NCI-H2081 (cell line): ENCODE measurements at regions not wholly inside any gene's neighbourhood (a gene's known extent, or its start where the extent isn't known, plus 50 kb on each side); places are given as distances from the start of the nearest gene placed in this dataset.

ENCODE experiments used
- DNase-seq, 2 experiments: peaks; one replicate each; lab custom pipeline; 2025; lab: John Stamatoyannopoulos, UW

DNA sequence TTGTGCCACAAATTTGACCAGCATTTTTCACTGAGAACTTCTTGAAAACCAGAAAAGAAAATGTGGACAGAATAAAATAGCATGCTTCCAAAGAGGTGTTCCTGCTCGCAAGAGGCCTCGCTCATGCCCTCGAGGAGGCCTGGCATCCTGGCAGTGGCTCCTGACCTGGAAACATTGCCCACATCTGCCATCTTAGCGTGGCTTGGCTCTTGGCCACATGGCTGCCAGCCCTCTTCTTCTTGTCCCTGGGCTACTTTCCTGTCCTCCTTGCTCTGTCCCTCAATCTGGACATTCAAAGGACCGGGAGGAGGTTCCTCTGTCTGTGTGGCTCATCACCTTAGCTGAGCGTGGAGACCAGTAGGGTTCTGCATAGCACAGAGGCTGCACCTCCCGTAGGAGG lies 131.6 kb upstream of the TMEM72 start:
- no peak for DNase-seq

DNA sequence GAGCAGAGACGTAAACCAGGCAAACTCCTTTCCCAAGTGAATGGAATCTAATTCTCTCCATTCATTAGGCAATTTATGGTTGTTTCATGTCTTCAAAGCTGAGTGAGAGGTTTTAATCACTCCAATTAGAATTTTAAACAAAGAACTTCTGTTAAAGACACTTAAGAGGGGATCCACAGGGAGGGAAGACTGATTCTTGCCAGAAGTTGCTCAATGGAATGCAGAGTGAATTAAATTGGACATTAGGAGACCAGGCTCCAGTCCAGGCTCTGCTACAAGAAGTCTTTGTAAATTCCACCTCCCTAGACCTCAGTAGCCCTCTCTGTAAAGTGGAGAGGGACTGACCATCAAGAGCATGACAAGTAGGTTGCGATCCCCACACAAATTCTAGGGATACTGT lies 130.7 kb upstream of the TMEM72 start:
- DNase-seq, result no peak

DNA sequence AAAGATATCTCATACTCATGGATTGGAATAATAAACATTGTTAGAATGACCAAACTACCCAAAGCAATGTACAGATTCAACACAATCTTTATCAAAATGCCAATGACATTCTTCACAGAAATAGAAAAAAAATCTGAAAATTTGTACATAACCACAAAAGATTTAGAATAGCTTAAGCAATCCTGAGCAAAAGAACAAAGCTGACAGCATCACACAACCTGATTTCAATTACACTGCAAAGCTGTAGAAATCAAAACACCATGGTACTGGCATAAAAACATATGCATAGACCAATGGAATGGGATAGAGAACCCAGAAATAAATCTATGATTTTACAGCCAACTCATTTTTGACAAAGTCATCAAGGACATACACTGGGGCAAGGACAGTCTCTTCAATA lies 130.0 kb upstream of the TMEM72 start:
- no peak for DNase-seq

DNA sequence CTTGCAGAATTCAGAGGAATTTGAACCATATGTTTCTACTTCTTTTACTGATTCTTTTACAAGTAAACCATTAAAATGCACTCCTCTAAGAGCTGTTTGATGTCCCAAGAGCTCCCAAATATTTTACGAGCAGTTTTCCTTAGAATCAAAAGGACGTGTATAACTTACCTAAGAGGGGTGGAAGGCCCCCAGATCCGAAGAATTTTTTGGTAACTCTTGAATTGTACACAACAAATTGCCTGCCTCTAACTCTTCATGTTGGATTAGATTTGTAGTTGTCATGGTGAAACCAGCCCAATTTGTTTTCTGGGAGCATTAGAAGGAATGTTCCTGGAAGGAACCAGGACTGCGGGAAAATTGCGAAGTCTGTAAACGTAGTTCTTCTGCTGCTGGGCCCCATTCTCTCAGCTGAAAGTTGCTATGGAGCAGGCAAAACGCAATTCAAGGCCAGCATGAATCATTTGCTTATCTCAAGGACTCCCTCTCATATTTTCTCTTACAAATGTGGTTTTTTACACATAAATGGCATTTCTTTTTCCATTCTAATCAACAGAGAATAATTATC lies 124.8 kb upstream of the TMEM72 start:
- no peak for DNase-seq

DNA sequence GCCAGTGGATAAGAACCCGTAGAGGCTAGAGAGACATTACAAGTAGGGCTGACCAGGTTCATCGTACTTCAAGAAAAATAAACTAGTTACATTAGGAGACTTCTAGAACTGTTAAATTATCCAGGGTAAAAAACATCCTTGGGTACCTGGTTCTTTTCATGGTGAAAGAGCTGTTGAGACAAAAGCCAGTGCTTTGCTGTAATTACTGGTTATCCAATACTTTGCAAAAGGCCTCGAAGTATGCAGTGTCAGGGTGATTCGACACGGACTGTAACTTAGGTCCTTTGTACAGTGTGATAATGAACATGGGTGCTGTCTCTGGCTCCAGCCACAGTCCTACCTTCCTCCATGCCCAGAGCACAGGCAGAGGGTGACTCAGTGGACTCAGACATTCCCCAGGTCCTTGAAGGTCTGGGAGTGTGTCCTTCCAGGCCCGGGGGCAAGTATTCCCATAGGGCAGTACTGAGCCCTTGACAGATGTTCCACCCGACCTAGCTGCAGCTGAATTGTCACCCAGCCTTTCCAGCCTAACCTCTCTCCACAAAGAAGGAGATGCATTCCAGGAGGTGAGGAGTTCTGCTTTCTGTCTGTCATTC lies 123.6 kb upstream of the TMEM72 start:
- DNase-seq, result no peak

DNA sequence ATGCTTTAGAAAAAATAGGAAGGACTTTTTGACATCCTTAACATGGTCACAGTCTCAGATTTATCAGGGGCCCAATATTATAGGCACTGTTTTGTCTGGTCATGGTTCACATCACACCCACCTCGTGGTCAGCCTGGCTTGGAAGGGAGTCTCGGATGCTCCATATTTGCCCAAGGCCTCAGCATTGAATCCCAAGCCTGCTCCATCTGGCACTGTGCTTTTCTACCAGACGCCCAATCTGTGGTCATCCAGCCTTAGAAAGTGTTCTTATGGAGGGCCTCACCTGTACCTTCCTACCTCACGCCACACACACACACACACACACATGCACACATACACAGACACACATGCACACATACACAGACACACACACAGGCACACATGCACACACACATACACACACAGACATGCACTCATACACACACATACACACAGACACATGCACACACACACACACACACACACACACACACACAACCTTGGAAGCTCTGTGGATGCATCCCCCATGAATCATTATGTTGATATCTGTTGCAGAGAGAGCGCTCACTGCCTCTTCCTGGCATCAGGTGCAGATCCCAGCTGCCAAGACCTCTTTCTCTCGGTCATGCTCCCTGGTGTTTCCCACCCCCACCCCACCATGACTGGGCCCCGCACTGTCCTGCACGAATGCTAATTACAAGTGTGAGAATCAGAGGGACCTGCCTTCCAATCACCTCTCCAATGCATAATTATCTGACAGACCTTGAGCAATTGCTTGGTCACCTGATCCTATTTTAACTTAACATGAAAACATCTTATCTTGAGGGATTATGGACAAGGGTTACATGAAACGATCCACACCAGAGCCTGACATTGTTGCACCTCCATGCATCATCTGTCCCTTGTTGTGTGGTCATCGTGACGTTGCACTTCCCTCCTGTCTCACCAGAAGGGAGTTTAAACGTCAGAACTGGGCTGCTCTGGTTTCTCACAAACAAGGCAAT lies 122.7 kb upstream of the TMEM72 start:
- DNase-seq, result no peak

DNA sequence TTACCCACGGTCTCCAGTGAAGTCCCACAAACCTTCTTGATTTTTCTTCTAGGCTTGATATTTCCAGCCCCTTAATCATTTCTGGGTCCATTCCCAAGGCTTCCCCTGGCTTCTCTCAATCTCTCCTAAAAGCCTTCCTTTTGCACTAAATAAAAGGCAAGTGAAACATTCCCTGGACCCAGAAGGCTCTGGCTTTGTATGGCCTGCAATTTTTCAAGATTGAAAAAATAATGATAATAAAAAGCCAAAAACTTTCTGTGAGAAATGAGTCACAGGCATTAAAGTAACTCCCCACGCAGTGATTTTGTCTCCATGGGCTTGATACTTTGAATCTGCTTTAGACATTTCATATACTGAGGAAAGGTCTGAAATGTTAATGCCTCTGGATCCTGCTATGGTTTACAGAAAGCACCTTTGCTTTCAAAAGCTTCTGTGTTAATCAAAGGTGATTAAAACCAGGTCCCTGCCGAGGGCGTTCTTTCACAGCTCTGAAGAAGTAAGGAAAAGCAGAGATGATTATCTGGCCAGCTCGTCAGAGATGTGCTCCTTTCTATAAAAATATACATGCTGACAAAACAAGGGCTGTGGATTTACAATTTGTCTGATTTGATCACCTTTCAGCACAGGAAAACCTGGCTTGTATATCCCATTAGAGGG lies 118.9 kb upstream of the TMEM72 start:
- DNase-seq, result no peak

DNA sequence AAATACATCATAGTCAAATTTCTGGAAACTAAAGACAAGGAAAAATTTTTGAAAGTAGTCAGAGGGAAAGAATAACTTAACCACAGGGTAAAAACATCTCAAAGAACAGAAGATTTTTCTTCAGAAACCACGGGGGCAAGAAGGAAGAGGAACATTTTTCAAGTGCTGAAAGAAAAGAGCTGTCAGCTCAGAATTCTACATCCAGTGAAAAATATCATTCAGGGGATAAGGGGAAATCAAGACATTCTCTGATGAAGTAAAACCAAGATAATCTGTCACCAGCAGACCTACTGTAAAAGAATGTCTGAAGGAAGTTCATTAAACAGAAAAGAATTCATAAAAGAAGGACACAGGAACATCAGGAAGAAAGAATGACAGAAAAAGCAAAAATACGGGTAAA lies 111.2 kb upstream of the TMEM72 start:
- DNase-seq, result no peak

DNA sequence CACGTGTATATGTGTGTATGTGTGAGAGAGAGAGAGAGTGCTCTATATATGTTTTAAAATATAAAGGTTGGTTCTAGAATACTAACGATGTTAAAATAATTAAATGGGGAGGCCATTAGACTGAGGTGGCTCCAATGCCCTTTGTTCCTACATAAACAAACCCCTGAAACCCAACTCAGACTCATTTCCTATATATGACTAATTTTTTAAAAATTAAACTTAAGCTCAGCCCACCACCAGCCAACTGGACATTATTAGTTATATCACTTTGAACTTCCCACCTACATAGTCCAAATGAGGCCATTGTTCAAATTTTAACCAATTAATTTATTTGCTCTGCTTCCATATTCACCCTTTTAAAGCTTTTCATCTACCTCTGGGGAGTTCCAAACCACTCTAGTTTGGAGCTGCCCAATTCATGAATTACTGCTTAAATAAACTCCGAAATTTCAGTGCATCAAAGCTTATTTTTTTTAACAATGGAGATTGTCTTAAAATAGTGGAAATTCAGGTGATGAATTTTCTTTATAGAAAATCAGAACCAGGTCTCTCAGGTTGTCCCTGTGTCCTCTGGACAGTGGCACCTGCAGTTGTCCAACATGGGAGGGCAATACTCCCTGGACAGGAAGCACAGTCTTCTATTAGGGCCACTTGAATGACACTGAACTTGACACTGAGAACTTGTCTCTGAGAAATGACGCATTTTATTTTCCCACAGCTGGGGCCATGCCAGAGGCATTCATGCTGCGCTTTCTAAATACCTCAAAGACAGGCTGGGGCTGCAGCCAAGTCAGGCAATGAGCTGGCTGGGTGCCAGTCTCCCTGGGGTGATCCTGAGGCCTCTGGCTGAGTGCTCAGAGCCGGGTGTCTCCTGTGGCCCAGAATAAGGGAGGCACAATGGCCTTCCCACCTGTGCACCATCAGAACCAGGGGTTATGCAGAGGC lies 109.5 kb upstream of the TMEM72 start:
- peak; percentile 15 to 21 for DNase-seq

DNA sequence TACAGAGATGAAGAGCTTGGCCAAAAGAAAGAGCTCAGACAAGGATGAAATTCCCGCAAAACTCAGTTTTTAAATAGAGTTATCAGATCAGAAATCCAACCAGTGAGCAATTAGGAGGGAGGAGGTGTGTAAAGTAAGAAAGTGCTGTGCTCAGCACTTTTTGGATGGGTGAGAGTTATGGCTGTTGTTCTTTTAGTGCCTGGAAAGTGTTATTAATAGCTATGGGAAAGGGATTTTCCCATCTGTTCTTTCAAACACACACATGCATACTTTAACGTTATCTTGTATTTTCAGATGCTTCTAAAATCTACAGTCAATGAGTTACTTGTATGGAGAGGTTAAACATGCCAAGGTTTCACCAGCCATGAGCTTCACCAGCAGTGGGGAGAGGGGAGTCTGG lies 107.3 kb upstream of the TMEM72 start:
- no peak for DNase-seq

DNA sequence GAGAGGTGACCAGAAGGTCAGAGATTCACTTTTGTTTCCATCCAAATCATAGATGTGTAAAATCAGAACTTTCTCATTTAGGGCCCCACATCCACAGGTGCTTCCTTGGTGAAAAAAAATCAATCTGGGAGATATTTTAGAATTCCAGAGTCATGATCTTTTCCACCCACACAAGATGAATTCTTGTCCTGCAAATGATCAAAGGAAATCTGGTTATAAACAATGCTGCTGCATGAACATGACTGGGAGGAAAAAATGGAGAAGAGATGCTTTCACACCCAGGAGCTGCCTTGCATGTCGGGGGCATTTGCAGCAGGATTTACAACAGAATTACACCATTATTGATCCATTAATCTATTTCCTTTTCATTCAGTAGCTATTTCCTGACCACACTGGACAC lies 106.5 kb upstream of the TMEM72 start:
- no peak for DNase-seq

DNA sequence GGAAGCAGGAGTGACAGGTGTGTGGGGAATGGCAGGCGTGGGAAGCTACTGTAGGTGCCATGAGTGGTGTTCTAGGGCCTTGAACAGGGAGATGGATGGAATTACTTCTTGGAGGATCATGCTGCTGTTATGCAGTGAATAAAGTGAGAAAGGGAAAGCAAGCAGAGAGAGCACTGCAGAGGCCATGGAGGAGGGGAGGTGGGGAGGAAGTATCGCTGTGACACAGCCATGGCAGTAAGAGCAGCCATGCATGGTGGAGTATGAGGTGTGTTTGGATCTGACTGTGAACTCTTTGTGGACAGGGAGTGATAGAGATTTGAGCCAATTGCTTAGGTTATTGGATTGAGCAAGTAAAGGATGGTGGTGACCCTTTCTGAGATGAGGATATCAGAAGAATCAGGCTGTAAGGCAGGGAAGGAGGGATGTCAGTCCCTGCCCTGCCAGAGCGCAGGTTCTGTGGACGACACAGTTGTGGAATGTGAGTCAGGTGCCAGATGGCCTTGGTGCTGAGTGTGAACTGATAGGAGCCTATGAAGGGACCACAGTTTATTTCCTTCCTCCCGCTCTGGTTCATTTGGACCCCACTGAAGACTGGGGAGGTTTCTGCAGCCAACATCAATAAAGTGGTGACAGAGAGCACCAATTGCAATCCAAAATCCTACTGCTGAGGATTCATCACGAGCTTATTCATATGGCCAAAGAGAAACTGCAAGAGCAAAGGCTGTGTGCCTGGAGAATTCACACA lies 105.5 kb upstream of the TMEM72 start:
- no peak for DNase-seq

DNA sequence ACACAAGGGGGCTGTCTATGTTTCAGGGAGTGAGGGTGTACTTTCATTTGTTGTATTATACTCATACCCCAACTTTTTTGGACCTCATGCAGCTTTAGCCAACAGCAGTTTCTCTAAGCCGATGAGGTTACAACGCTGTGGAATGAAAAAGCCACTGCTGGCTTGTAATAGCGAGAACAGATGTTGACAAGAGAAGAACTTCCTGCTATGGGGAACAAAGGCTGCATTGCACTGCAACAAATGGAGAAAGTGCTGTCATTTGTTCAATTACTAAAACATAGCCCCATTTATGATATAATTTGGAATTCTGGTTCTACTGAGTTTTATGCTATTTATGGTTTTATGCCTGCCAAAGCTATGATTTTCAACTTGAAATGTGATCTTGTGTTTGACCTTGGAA lies 104.2 kb upstream of the TMEM72 start:
- DNase-seq, result no peak

DNA sequence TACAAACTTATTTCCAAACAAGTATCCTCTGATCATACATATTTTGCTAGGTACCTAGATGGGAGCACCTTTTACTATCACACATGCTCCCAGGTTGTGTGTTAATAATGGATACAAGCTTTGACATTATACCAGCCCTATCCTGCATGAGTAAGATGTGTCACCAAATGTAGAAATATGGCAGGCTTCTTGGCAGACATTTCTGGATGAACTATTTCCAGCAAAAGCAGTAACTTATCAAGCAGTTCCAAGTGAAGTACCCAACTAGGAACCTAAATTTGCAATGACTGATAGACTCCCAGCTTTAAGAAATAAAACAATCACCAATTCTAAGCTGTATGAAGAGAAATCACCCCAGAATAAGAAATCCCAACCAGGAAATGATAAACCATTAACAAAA lies 103.7 kb upstream of the TMEM72 start:
- DNase-seq, result no peak

DNA sequence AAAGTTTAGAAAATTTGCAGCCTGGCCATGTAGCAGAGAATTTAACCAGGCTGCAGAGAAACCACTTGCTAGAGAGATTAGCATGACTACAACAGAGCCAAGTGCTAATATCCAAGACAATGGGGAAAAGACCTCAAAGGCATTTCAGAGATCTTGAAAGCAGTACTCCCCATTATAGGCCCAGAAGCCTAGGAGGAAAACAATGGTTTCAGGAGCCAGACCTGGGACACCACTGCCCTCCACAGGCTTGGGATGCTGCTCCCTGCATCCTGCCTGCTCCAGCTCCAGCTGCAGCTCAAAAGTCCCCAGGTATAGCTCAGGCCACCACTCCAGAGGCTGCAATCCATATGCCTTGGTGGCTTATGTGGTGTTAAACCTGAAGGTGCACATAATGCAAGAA lies 101.5 kb upstream of the TMEM72 start:
- no peak for DNase-seq

DNA sequence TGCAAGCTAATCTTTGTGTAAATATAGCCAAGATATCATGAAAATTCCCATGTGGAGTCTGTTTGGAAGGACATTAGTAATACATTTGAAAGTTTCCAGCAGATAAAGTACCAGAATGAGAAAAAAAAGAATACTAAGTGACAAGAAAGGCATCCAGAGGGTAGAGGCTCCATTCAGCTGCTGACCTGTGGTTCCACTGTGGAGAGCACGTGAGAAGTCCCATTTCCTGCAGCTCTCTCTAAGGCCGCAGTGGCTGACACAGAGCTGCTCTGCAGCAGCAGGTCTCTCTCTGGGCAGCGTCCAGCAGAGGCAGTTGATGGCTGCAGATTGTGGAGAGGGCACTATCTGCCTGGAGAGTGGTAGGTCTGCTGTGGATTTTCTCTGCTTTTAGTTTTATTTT lies 100.1 kb upstream of the TMEM72 start:
- DNase-seq, result no peak

DNA sequence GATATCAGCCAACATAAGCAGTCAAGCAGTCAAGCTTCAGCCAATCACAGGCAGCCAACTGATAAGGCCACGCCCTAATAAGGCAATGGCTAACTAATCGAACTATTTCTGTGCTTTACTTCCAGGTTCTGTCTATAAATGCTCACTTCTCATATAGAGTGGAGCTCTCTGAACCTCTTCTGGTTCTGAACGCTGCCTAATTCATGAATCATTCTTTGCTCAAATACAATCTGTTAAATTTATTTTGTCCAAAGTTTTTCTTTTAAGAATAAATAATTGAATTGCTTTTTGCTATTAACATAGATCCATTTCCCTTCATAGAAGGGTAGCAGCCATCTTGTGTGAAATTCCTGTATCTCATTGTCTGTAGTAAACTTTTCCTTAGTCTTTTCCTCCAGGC lies 97.9 kb upstream of the TMEM72 start:
- no peak for DNase-seq

DNA sequence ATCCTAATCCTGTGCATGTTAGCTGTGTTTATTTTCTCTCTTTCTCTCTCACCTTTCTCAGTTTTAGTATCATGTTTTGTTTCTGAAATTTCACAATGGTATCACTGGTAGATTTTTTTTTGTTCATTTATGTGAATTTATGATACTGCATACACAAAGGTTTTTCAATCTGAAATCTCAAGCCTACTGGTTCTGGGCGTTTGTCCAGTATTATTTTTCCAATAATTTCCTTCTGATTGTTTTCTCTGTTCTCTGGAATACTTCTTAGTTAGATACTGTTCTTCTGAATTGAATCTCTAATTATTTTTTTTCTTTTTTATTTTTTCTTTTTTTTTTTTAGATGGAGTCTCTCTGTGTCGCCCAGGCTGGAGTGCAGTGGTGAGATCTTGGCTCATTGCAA lies 96.2 kb upstream of the TMEM72 start:
- no peak for DNase-seq

DNA sequence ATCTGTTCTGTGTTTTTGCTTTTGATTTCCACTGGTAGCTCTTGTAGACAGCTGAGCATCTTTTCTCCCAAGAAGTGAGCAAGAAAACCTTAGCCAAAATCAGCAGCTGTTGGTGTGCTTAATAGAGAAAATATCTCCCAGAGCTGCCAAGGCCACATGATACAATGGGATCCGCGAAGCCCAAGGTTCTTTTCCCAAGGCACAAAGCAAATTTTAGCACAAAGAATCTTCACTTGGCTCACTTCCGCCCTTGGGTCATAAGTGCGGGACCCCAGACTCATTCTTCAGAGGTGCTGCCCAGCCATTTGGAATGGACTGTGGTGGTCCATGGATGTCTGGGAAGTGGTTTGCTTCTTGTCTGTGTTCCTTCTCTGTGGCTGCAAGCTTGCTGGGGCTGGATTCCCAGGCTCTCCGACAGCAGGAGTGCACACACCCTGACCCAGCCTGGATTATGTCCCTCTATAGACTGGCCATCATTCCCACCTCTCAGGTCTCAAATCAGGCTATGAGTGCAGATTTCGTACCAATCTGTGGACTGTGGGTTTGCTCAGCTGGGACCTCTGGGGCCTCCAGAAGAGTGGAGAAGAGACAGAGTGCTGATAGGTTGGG lies 93.0 kb upstream of the TMEM72 start:
- DNase-seq, result no peak

DNA sequence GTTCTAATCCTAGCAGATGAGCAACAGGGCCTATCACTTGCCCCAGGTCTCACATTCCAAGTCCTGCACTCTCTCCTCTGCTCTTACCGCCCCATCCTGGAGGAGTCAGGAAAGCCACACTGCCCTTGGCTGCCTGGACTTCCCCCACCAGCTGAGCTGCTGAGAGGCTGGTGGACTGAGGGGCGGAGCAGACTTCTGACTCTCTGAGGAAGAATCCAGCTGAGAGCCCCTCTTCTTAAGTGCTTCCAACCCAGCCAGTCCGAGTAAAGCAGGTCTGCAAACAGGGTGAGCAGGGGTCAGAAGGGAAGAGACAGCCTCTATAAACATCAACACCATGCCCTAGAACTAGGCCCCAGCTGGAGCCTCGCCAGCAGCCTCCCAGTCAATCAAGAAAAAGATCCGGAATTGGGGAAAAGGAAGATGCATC lies 92.4 kb upstream of the TMEM72 start:
- DNase-seq, result no peak
